CD4-positive, alpha-beta T cell (primary cell): ENCODE measurements at regions not wholly inside any gene's neighbourhood (a gene's known extent, or its start where the extent isn't known, plus 50 kb on each side); places are given as distances from the start of the nearest gene placed in this dataset.

Experiments
- ATAC-seq: fragments of 200-7000 bp; cut with Tn5 transposase; one replicate; pipeline ENCODE4 v1.10.0; 2022; ENCODE audit warnings: mild to moderate bottlenecking; ENCODE audit not compliant: poor library complexity
- CTCF ChIA-PET: fragments of 350-600 bp; sonication (Branson Sonifier 250); formaldehyde crosslinking; loops from one replicate; lab custom pipeline; 2021; ENCODE audit warnings: antibody characterized with exemption, inconsistent platforms; lab: Charles Lee
- POLR2A ChIA-PET: fragments of 350-600 bp; sonication (Branson Sonifier 250); formaldehyde crosslinking; loops from one replicate; lab custom pipeline; 2021; ENCODE audit warnings: antibody characterized with exemption, inconsistent platforms; lab: Charles Lee
- DNase-seq, 14 experiments: peaks; one replicate each; pipeline ENCODE4 v3.0.0-alpha.2; 2013 to 2020; ENCODE audit warnings: mixed read lengths in 2 of 14
- H3K27ac ChIP-seq, 2 donors: one replicate each; pipeline versions ENCODE4 v1.5.1 to v1.7.0; 2013; ENCODE audit warnings: low read length in 2 of 2, low read depth in 1 of 2, mild to moderate bottlenecking in 1 of 2
- H3K27me3 ChIP-seq, 2 experiments: 1 replicate in 1 of 2; 2 replicates in 1 of 2; pipeline versions ENCODE4 v1.6.1 to v1.7.0; 2013; ENCODE audit warnings: low read length in 2 of 2, control low read depth in 1 of 2, mild to moderate bottlenecking in 1 of 2, moderate library complexity in 1 of 2; ENCODE audit not compliant: insufficient read depth in 2 of 2, control insufficient read depth in 1 of 2
- H3K36me3 ChIP-seq: one replicate; pipeline ENCODE4 v1.6.1; 2013; ENCODE audit warnings: low read length, control low read depth; ENCODE audit not compliant: insufficient read depth
- H3K4me1 ChIP-seq: one replicate; pipeline ENCODE4 v1.6.1; 2013; ENCODE audit warnings: low read length, control low read depth; ENCODE audit not compliant: insufficient read depth
- H3K4me3 ChIP-seq: one replicate; pipeline ENCODE4 v1.5.1; 2013; ENCODE audit warnings: mild to moderate bottlenecking, low read length, moderate library complexity
- H3K9me3 ChIP-seq, 2 experiments: 1 replicate in 1 of 2; 2 replicates in 1 of 2; pipeline versions ENCODE4 v1.6.1 to v1.7.0; 2013; ENCODE audit warnings: low read length in 2 of 2, mild to moderate bottlenecking in 2 of 2, control low read depth in 1 of 2, moderate library complexity in 1 of 2; ENCODE audit not compliant: control insufficient read depth in 1 of 2, insufficient read depth in 1 of 2
- H3K27ac Mint-ChIP-seq: one replicate; pipeline ENCODE4 v1.8.0; 2020; ENCODE audit warnings: mixed read lengths
- H3K27me3 Mint-ChIP-seq: one replicate; pipeline ENCODE4 v1.8.0; 2021; ENCODE audit warnings: mixed read lengths
- H3K36me3 Mint-ChIP-seq: one replicate; pipeline ENCODE4 v1.8.0; 2021; ENCODE audit warnings: low read depth, mixed read lengths
- H3K4me1 Mint-ChIP-seq: one replicate; pipeline ENCODE4 v1.8.0; 2021; ENCODE audit warnings: low read depth, mixed read lengths
- H3K4me3 Mint-ChIP-seq: one replicate; pipeline ENCODE4 v1.8.0; 2020; ENCODE audit warnings: mild to moderate bottlenecking, mixed read lengths
- H3K9me3 Mint-ChIP-seq: one replicate; pipeline ENCODE4 v1.8.0; 2020; ENCODE audit warnings: mixed read lengths
- intact Hi-C, 2 experiments: fragments of 100-400 bp; cut with DNase I in 1 of 2; cut with micrococcal nuclease in 1 of 2; formaldehyde crosslinking; loops; one replicate each; pipeline versions ENCODE4 v1.15.1 to v1.9.0; 2023 to 2025; cut with DNase I, micrococcal nuclease
- TF ChIP-seq, protein P1 (sequence below): fragments of 200-600 bp; IDR thresholded peaks from one replicate; pipeline ENCODE4 v1.8.0; 2022; ENCODE audit warnings: antibody characterized with exemption, mild to moderate bottlenecking

- CTCF ChIA-PET: no interaction called here
- ATAC-seq: no peak
- POLR2A ChIA-PET: no interaction called here
Measured at GRCh38 chr13:90531744-90532143, 815.7 kb upstream of the MIR17HG start.

DNA sequence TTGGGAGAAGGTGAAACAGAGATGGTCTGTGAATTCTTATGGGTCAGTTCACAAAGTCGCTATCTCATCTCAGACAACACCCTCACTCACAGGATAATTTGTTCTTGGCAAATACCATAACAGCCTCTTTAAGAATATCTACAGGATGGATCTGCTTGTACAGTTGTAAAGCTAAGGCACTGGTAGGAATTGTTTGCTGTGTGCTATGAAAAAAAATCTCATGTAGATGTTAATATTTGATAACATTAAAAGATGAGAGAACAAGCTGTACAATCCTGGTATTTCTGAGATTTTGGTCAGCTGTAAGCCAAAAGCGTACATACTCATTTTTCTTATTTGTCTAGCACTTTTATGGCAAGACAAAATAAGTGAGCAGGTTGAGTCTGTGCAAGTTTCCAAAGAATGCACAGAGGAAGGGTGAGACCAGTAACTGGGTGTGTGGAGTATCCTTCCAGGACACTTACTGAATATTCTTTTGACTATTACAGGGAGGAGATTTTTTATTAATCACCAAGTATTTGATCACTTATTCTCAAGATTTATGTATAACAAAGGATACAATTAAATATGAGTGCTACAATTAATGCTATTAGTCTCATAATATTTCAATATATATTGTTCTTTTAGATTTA lies 814.5 kb upstream of the MIR17HG start:
- no peak overlapping the region for H3K27ac Mint-ChIP-seq
- ChIA-PET POLR2A (no interaction called here), CTCF (no interaction called here)
- peaks cover 0 to 2% of the 10 kb centered on the region in 2 experiments for H3K9me3 ChIP-seq
- no peaks in the 10 kb centered on the region for H3K4me1 Mint-ChIP-seq
- no peak overlapping the region for H3K4me3 ChIP-seq
- H3K4me1 ChIP-seq: no peaks in the 10 kb centered on the region
- no peak for ATAC-seq
- intact Hi-C loops: no loop called here
- no peaks in the 10 kb centered on the region for H3K27me3 Mint-ChIP-seq
- no peaks in the 10 kb centered on the region for H3K27me3 ChIP-seq
- H3K27ac ChIP-seq: no peak overlapping the region
- TF ChIP-seq, protein P1, sequence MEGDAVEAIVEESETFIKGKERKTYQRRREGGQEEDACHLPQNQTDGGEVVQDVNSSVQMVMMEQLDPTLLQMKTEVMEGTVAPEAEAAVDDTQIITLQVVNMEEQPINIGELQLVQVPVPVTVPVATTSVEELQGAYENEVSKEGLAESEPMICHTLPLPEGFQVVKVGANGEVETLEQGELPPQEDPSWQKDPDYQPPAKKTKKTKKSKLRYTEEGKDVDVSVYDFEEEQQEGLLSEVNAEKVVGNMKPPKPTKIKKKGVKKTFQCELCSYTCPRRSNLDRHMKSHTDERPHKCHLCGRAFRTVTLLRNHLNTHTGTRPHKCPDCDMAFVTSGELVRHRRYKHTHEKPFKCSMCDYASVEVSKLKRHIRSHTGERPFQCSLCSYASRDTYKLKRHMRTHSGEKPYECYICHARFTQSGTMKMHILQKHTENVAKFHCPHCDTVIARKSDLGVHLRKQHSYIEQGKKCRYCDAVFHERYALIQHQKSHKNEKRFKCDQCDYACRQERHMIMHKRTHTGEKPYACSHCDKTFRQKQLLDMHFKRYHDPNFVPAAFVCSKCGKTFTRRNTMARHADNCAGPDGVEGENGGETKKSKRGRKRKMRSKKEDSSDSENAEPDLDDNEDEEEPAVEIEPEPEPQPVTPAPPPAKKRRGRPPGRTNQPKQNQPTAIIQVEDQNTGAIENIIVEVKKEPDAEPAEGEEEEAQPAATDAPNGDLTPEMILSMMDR: no peak
- H3K9me3 Mint-ChIP-seq: peaks cover 4% of the 10 kb centered on the region
- no peaks in the 10 kb centered on the region for H3K36me3 ChIP-seq
- no peak for DNase-seq
- H3K36me3 Mint-ChIP-seq: no peaks in the 10 kb centered on the region
- H3K4me3 Mint-ChIP-seq: no peak overlapping the region

More at GRCh38 chr13:90531744-90532143, 815.7 kb upstream of the MIR17HG start:
- Histone ChIP-seq H3K4me3 (no peak overlapping the region), H3K27ac (no peak overlapping the region), H3K27me3 (no peaks in the 10 kb centered on the region), H3K9me3 (no peaks in the 10 kb centered on the region), H3K4me1 (no peaks in the 10 kb centered on the region), H3K36me3 (no peaks in the 10 kb centered on the region)
- intact Hi-C loops: no loop called here
- Mint-ChIP-seq H3K27me3 (no peaks in the 10 kb centered on the region), H3K27ac (no peak overlapping the region), H3K9me3 (peaks cover 4% of the 10 kb centered on the region), H3K36me3 (no peaks in the 10 kb centered on the region), H3K4me1 (no peaks in the 10 kb centered on the region), H3K4me3 (no peak overlapping the region)
- no peak for DNase-seq
- TF ChIP-seq, protein P1: no peak

GRCh38 chr13:90533866-90534265 lies 813.6 kb upstream of the MIR17HG start:
- H3K27ac Mint-ChIP-seq: no peak overlapping the region

More at GRCh38 chr13:90533866-90534265, 813.6 kb upstream of the MIR17HG start:
- DNase-seq (no peak), ATAC-seq (no peak)
- Histone ChIP-seq H3K4me3 (no peak overlapping the region), H3K27ac (no peak overlapping the region), H3K27me3 (no peaks in the 10 kb centered on the region), H3K36me3 (no peaks in the 10 kb centered on the region), H3K9me3 (peaks cover 0 to 3% of the 10 kb centered on the region in 2 experiments), H3K4me1 (no peaks in the 10 kb centered on the region)
- TF ChIP-seq, protein P1: no peak
- H3K36me3 Mint-ChIP-seq: no peaks in the 10 kb centered on the region
- H3K9me3 Mint-ChIP-seq: peaks cover 4% of the 10 kb centered on the region
- ChIA-PET CTCF (no interaction called here), POLR2A (no interaction called here)
- H3K4me1 Mint-ChIP-seq: no peaks in the 10 kb centered on the region
- intact Hi-C loops: no loop called here
- H3K4me3 Mint-ChIP-seq: no peak overlapping the region
- H3K27me3 Mint-ChIP-seq: no peaks in the 10 kb centered on the region
